ENCODE measurements at regions not wholly inside any gene's neighbourhood (a gene's known extent, or its start where the extent isn't known, plus 50 kb on each side); places are given as distances from the start of the nearest gene placed in this dataset.

DNA sequence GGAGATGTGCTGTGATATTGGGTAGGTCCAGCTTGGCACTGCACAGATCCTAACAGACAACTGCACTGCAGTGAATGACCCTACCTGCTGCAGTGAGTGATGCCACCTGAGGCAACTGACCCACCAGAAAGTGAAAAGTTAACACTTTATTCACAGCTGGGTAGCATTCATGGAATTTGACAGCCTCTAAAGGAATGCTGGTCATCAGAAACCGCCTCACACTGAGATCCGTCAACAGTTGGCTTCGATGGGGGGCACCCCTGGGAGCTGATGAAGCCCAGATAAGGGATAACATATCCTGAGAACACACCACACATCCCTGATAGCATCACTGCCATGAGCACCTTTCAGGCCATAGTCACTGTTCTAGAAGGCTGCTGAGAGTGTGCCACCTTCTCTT, 272.4 kb upstream of the CRY1 start:
- Histone ChIP-seq H3K36me3 (ENCODE audit: insufficient read depth, low read depth, low read length) (no peaks in the 10 kb centered on the region), H3K9me3 (ENCODE audit: insufficient read depth, low read depth, low read length) (no peaks in the 10 kb centered on the region), H3K4me3 (ENCODE audit: low read length) (no peak overlapping the region), H3K27ac (ENCODE audit: low read length) (no peak overlapping the region), H3K4me1 (ENCODE audit: insufficient read depth, low read length) (no peaks in the 10 kb centered on the region), H3K9ac (ENCODE audit: low read depth, low read length) (no peak overlapping the region), H3K27me3 (ENCODE audit: insufficient read depth, low read length) (no peaks in the 10 kb centered on the region)

DNA sequence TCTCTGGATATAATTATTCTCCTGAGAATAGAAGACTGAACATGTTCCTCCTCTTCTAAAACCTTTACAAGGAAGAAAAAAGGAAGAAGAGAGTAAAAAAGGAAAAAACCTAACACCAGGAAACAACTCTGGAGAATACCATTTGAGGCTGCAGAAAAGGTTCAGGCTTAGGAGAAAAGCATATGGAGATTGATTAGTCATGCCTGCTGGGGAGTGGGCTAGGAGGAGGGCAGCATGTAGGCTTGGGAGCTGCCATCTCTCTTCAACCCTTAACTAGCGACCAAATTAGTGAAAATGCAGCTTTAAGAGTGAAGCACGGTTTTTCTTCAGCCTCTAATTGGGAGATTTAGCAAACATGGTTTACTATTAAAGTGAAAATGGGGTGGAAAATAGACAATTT, 273.0 kb upstream of the CRY1 start:
- no peak overlapping the region for H3K27ac ChIP-seq (ENCODE audit: low read length)
- no peaks in the 10 kb centered on the region for H3K27me3 ChIP-seq (ENCODE audit: insufficient read depth, low read length)
- H3K9me3 ChIP-seq (ENCODE audit: insufficient read depth, low read depth, low read length), result no peaks in the 10 kb centered on the region
- H3K4me1 ChIP-seq (ENCODE audit: insufficient read depth, low read length), result no peaks in the 10 kb centered on the region
- H3K9ac ChIP-seq (ENCODE audit: low read depth, low read length), result no peak overlapping the region
- no peaks in the 10 kb centered on the region for H3K36me3 ChIP-seq (ENCODE audit: insufficient read depth, low read depth, low read length)
- H3K4me3 ChIP-seq (ENCODE audit: low read length), result no peak overlapping the region

DNA sequence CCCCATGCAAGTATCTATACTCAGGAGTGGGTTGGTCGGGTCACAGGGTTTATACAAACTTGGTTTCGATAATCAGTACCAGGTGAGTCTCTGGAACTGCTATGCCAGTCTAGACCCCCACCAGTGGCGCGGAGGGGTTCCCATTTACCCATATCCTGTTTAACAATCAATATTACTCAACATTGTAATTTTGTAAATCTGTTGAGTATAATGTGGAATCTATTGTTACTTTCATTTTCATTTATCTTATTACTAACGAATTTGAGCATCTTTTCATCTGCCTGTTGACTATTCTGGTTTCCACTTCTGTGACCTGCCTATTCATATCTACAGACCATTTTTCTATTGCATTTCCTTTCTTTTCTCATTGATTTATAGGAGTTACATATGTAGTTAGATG, 275.2 kb upstream of the CRY1 start:
- no peaks in the 10 kb centered on the region for H3K36me3 ChIP-seq (ENCODE audit: insufficient read depth, low read depth, low read length)
- no peaks in the 10 kb centered on the region for H3K9me3 ChIP-seq (ENCODE audit: insufficient read depth, low read depth, low read length)
- peaks cover 5% of the 10 kb centered on the region; the same call in 1 of the 2 replicates for H3K4me1 ChIP-seq (ENCODE audit: insufficient read depth, low read length)
- no peak overlapping the region for H3K4me3 ChIP-seq (ENCODE audit: low read length)
- H3K9ac ChIP-seq (ENCODE audit: low read depth, low read length), result no peak overlapping the region
- no peak overlapping the region for H3K27ac ChIP-seq (ENCODE audit: low read length)
- H3K27me3 ChIP-seq (ENCODE audit: insufficient read depth, low read length), result no peaks in the 10 kb centered on the region

GRCh38 chr12:107369006-107369405, 275.7 kb upstream of the CRY1 start:
- Histone ChIP-seq H3K4me3 (ENCODE audit: low read length) (no peak overlapping the region), H3K9ac (ENCODE audit: low read depth, low read length) (no peak overlapping the region), H3K4me1 (ENCODE audit: insufficient read depth, low read length) (peaks cover 5% of the 10 kb centered on the region; the same call in 1 of the 2 replicates), H3K9me3 (ENCODE audit: insufficient read depth, low read depth, low read length) (no peaks in the 10 kb centered on the region), H3K36me3 (ENCODE audit: insufficient read depth, low read depth, low read length) (no peaks in the 10 kb centered on the region), H3K27ac (ENCODE audit: low read length) (no peak overlapping the region), H3K27me3 (ENCODE audit: insufficient read depth, low read length) (no peaks in the 10 kb centered on the region)

DNA sequence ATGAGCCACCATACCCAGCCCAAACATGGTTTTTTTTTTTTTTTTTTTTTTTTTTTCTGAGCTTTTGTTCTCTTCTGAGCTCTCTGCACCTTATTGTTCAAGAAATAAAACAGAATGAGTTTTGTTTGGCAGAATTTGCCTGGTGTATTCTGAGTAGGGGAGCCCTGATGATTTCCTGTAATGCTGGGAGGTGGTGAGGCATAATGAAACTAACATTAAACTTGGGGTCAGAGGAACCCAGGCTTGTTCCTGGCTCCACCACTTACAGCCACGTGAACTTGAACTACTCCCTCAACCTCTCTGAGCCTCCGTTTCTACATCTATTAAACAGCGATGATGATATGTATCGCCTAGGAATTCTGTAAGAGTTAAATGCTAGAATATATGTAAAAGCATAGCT, 276.3 kb upstream of the CRY1 start:
- peaks cover 5% of the 10 kb centered on the region; the same call in 1 of the 2 replicates for H3K4me1 ChIP-seq (ENCODE audit: insufficient read depth, low read length)

GRCh38 chr12:107372229-107372658, 278.9 kb upstream of the CRY1 start:
- Histone ChIP-seq H3K27me3 (ENCODE audit: insufficient read depth, low read length) (no peaks in the 10 kb centered on the region), H3K27ac (ENCODE audit: low read length) (no peak overlapping the region), H3K36me3 (ENCODE audit: insufficient read depth, low read depth, low read length) (no peaks in the 10 kb centered on the region), H3K9me3 (ENCODE audit: insufficient read depth, low read depth, low read length) (no peaks in the 10 kb centered on the region), H3K4me1 (ENCODE audit: insufficient read depth, low read length) (peaks cover 5% of the 10 kb centered on the region; the same call in 1 of the 2 replicates), H3K9ac (ENCODE audit: low read depth, low read length) (no peak overlapping the region), H3K4me3 (ENCODE audit: low read length) (no peak overlapping the region)

More for the DNA sequence above, 276.3 kb upstream of the CRY1 start:
- no peaks in the 10 kb centered on the region for H3K9me3 ChIP-seq (ENCODE audit: insufficient read depth, low read depth, low read length)
- no peak overlapping the region for H3K4me3 ChIP-seq (ENCODE audit: low read length)
- no peaks in the 10 kb centered on the region for H3K27me3 ChIP-seq (ENCODE audit: insufficient read depth, low read length)
- no peak overlapping the region for H3K27ac ChIP-seq (ENCODE audit: low read length)
- no peaks in the 10 kb centered on the region for H3K36me3 ChIP-seq (ENCODE audit: insufficient read depth, low read depth, low read length)
- H3K9ac ChIP-seq (ENCODE audit: low read depth, low read length), result no peak overlapping the region

- H3K36me3 ChIP-seq (ENCODE audit: insufficient read depth, low read depth, low read length), result no peaks in the 10 kb centered on the region
- no peak overlapping the region for H3K9ac ChIP-seq (ENCODE audit: low read depth, low read length)
- H3K27ac ChIP-seq (ENCODE audit: low read length), result no peak overlapping the region
- H3K4me1 ChIP-seq (ENCODE audit: insufficient read depth, low read length), result peaks cover 5% of the 10 kb centered on the region; the same call in 1 of the 2 replicates
- H3K27me3 ChIP-seq (ENCODE audit: insufficient read depth, low read length), result no peaks in the 10 kb centered on the region
- H3K4me3 ChIP-seq (ENCODE audit: low read length), result no peak overlapping the region
- no peaks in the 10 kb centered on the region for H3K9me3 ChIP-seq (ENCODE audit: insufficient read depth, low read depth, low read length)
Measured at GRCh38 chr12:107373238-107373809, 280.0 kb upstream of the CRY1 start.

DNA sequence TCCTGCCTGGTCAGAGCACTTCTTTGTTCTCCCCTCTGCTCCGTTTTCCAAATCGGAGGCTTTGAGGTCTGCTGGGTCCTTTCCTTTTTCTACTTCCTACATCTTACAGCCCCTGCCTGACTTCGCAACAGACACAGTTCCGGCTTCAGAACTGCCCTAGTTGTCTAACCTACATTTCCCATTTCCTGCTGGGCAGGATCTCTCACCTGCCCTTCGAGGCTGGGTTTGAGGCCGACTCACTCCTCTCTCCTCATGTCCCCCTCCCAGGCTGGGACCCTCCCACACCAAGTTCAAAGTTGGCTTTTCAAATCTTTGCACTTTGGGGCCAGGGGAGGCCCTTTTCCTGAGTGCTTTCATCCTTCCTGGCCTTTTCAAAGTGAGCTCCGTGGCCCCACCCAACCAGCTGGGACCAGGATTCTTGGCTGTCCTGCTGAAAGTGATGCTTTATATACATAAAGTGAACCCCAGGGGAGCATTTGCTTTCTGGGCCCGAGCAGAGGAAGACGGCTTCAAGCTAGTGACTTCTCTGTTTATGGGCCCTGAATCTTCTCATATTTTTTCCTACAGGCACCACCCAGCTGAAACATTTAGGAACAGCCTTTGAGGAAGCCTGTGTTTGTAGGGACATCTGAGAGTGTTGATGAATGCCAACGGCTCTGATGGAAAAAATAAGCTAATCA, 281.0 kb upstream of the CRY1 start:
- Histone ChIP-seq H3K27ac (ENCODE audit: low read length) (no peak overlapping the region), H3K4me1 (ENCODE audit: insufficient read depth, low read length) (peaks cover 5% of the 10 kb centered on the region; the same call in 1 of the 2 replicates), H3K9ac (ENCODE audit: low read depth, low read length) (no peak overlapping the region), H3K9me3 (ENCODE audit: insufficient read depth, low read depth, low read length) (no peaks in the 10 kb centered on the region), H3K27me3 (ENCODE audit: insufficient read depth, low read length) (no peaks in the 10 kb centered on the region), H3K4me3 (ENCODE audit: low read length) (no peak overlapping the region), H3K36me3 (ENCODE audit: insufficient read depth, low read depth, low read length) (no peaks in the 10 kb centered on the region)

GRCh38 chr12:107375231-107375630, 281.9 kb upstream of the CRY1 start:
- Histone ChIP-seq H3K9ac (ENCODE audit: low read depth, low read length) (no peak overlapping the region), H3K36me3 (ENCODE audit: insufficient read depth, low read depth, low read length) (no peaks in the 10 kb centered on the region), H3K4me1 (ENCODE audit: insufficient read depth, low read length) (peaks cover 5% of the 10 kb centered on the region; the same call in 1 of the 2 replicates), H3K9me3 (ENCODE audit: insufficient read depth, low read depth, low read length) (no peaks in the 10 kb centered on the region), H3K27me3 (ENCODE audit: insufficient read depth, low read length) (no peaks in the 10 kb centered on the region), H3K4me3 (ENCODE audit: low read length) (no peak overlapping the region), H3K27ac (ENCODE audit: low read length) (no peak overlapping the region)

DNA sequence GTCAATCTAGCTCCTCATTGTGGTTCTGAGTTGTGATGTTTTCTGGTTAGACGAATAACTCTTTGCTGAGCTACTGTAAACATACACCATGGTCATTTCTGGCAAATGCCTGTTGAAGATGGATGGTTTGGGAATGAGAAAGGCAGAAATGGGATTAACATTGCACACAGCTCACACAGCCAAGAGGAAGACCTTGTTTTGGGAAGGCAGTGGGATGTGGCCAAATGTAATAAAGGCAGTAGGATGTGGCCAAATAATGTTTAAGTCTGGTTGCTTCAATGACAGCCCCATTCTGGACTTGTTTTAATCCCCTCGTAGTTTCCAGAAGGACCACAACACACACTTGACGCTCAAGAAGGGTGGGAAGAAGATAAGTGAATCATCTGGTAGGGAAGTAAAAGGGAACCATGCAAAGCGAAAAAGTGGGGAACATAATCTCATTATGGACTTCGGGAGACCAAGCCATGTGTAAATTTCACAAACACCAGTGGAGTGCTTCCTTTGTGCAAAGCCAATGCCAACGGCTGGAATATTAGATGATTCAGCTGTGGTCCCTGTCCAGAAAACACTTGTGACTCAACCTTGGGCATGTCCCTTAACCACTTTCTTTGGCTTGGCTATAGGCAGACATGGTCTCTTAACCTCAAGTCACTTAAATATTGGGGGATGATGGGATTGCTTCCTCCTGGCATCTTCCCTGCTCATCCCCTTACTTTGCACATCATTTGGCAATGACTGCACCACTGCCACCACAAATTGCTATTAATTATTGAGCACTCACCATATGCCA, 284.4 kb upstream of the CRY1 start:
- H3K27me3 ChIP-seq (ENCODE audit: insufficient read depth, low read length), result no peaks in the 10 kb centered on the region
- H3K9me3 ChIP-seq (ENCODE audit: insufficient read depth, low read depth, low read length), result no peaks in the 10 kb centered on the region
- no peaks in the 10 kb centered on the region for H3K4me1 ChIP-seq (ENCODE audit: insufficient read depth, low read length)
- no peak overlapping the region for H3K27ac ChIP-seq (ENCODE audit: low read length)
- H3K36me3 ChIP-seq (ENCODE audit: insufficient read depth, low read depth, low read length), result no peaks in the 10 kb centered on the region
- no peak overlapping the region for H3K9ac ChIP-seq (ENCODE audit: low read depth, low read length)
- H3K4me3 ChIP-seq (ENCODE audit: low read length), result no peak overlapping the region

- no peaks in the 10 kb centered on the region for H3K9me3 ChIP-seq (ENCODE audit: insufficient read depth, low read depth, low read length)
- H3K9ac ChIP-seq (ENCODE audit: low read depth, low read length), result no peak overlapping the region
- H3K27me3 ChIP-seq (ENCODE audit: insufficient read depth, low read length), result no peaks in the 10 kb centered on the region
- no peak overlapping the region for H3K4me3 ChIP-seq (ENCODE audit: low read length)
- no peak overlapping the region for H3K27ac ChIP-seq (ENCODE audit: low read length)
- H3K36me3 ChIP-seq (ENCODE audit: insufficient read depth, low read depth, low read length), result no peaks in the 10 kb centered on the region
- no peaks in the 10 kb centered on the region for H3K4me1 ChIP-seq (ENCODE audit: insufficient read depth, low read length)
Measured at GRCh38 chr12:107378609-107379008, 285.3 kb upstream of the CRY1 start.
